Neural cell (in vitro differentiated cells): ENCODE measurements at regions not wholly inside any gene's neighbourhood (a gene's known extent, or its start where the extent isn't known, plus 50 kb on each side); places are given as distances from the start of the nearest gene placed in this dataset.

ENCODE experiments used
- H2AFZ ChIP-seq: fragments of 200-600, 300-800 bp; sonication (generic), shearing (Covaris generic); 2 replicates; pipeline ENCODE4 v1.6.0; 2014; ENCODE audit warnings: low read depth, mild to moderate bottlenecking, antibody characterized with exemption, low read length, moderate library complexity
- H3F3A ChIP-seq: fragments of 200-600 bp; shearing (Covaris generic); 2 replicates; pipeline ENCODE4 v1.6.1; 2016; ENCODE audit warnings: mild to moderate bottlenecking, moderate library complexity, mixed read lengths, antibody characterized with exemption, low read length; ENCODE audit not compliant: insufficient read depth, poor library complexity, severe bottlenecking
- H3K27ac ChIP-seq: fragments of 200-600, 300-800 bp; sonication (generic), shearing (Covaris generic); 2 replicates; pipeline ENCODE4 v1.5.1; 2014; ENCODE audit warnings: mild to moderate bottlenecking, low read length, moderate library complexity
- H3K27me3 ChIP-seq: fragments of 300-800, 200-600 bp; sonication (generic), shearing (Covaris generic); 2 replicates; pipeline ENCODE4 v1.6.0; 2014; ENCODE audit warnings: mild to moderate bottlenecking, low read depth, low read length, moderate library complexity; ENCODE audit not compliant: insufficient read depth
- H3K36me3 ChIP-seq: fragments of 300-800, 200-600 bp; sonication (generic), shearing (Covaris generic); 2 replicates; pipeline ENCODE4 v1.5.1; 2014; ENCODE audit warnings: mild to moderate bottlenecking, antibody characterized with exemption, low read length, moderate library complexity; ENCODE audit not compliant: insufficient read depth
- H3K4me2 ChIP-seq: fragments of 300-800, 200-600 bp; sonication (generic), shearing (Covaris generic); 2 replicates; pipeline ENCODE4 v1.6.0; 2014; ENCODE audit warnings: mild to moderate bottlenecking, low read length
- H3K4me3 ChIP-seq: fragments of 300-800, 200-600 bp; sonication (generic), shearing (Covaris generic); 2 replicates; pipeline ENCODE4 v1.5.1; 2014; ENCODE audit warnings: mild to moderate bottlenecking, low read length, moderate library complexity
- H3K79me2 ChIP-seq: fragments of 200-600 bp; shearing (Covaris generic); replicated peaks from 2 replicates; pipeline ENCODE4 v1.6.0; 2014; ENCODE audit warnings: mild to moderate bottlenecking, low read length, moderate library complexity; ENCODE audit not compliant: insufficient read depth
- H3K9ac ChIP-seq: fragments of 300-800, 200-600 bp; sonication (generic), shearing (Covaris generic); 2 replicates; pipeline ENCODE4 v1.6.1; 2016; ENCODE audit warnings: mild to moderate bottlenecking, low read length, mixed read lengths
- H3K9me2 ChIP-seq: fragments of 200-600 bp; shearing (Covaris generic); 2 replicates; pipeline ENCODE4 v1.6.1; 2016; ENCODE audit warnings: mild to moderate bottlenecking, low read length, mixed read lengths; ENCODE audit not compliant: insufficient read depth
- H3K9me3 ChIP-seq: fragments of 200-600, 300-800 bp; sonication (generic), shearing (Covaris generic); 2 replicates; pipeline ENCODE4 v1.6.1; 2016; ENCODE audit warnings: mild to moderate bottlenecking, mixed run types, low read length, moderate library complexity, mixed read lengths
- H4K20me1 ChIP-seq: fragments of 200-600 bp; shearing (Covaris generic); 2 replicates; pipeline ENCODE4 v1.6.1; 2016; ENCODE audit warnings: mild to moderate bottlenecking, mixed run types; ENCODE audit not compliant: insufficient read depth
- CTCF ChIP-seq: fragments of 450-650 bp; IDR thresholded peaks from 2 replicates; pipeline ENCODE4 v1.5.1; 2014; ENCODE audit warnings: antibody characterized with exemption, mild to moderate bottlenecking, moderate library complexity; ENCODE audit not compliant: poor library complexity, severe bottlenecking
- EP300 ChIP-seq: fragments of 450-650 bp; conservative IDR thresholded peaks from 2 replicates; pipeline ENCODE4 v1.6.1; 2014; ENCODE audit warnings: antibody characterized with exemption, mild to moderate bottlenecking, moderate library complexity; ENCODE audit not compliant: poor library complexity, severe bottlenecking
- EZH2 ChIP-seq: fragments of 200-600, 300-800 bp; shearing (Covaris generic), sonication (generic); IDR thresholded peaks from 2 replicates; pipeline ENCODE4 v1.6.1; 2014; ENCODE audit warnings: antibody characterized with exemption, low read length, borderline replicate concordance, mild to moderate bottlenecking; ENCODE audit not compliant: insufficient read depth, poor library complexity, severe bottlenecking
- MXI1 ChIP-seq: fragments of 450-650 bp; conservative IDR thresholded peaks from 2 replicates; pipeline ENCODE4 v1.6.1; 2014; ENCODE audit warnings: antibody characterized with exemption, mild to moderate bottlenecking; ENCODE audit not compliant: poor library complexity, severe bottlenecking
- POLR2AphosphoS5 ChIP-seq: IDR thresholded peaks from 2 replicates; pipeline ENCODE4 v1.6.1; 2012
- RAD21 ChIP-seq: fragments of 450-650 bp; conservative IDR thresholded peaks from 2 replicates; pipeline ENCODE4 v1.6.1; 2014; ENCODE audit warnings: antibody characterized with exemption, mild to moderate bottlenecking, moderate library complexity
- REST ChIP-seq: IDR thresholded peaks from 2 replicates; pipeline ENCODE4 v1.6.1; 2012; ENCODE audit warnings: borderline replicate concordance
- SMC3 ChIP-seq: fragments of 450-650 bp; conservative IDR thresholded peaks from 2 replicates; pipeline ENCODE4 v1.6.1; 2014; ENCODE audit warnings: antibody characterized with exemption, mild to moderate bottlenecking, moderate library complexity; ENCODE audit not compliant: poor library complexity
- TAF1 ChIP-seq: IDR thresholded peaks from 2 replicates; pipeline ENCODE4 v1.6.1; 2012; ENCODE audit warnings: low read depth

GRCh38 chr11:10993186-10993585 is 135.3 kb upstream of the ZBED5 start:
- Histone ChIP-seq H3K9me3 (no peaks in the 10 kb centered on the region), H4K20me1 (no peaks in the 10 kb centered on the region), H3K4me2 (no peak overlapping the region), H3K4me3 (no peak overlapping the region), H3F3A (no peaks in the 10 kb centered on the region), H3K9ac (no peak overlapping the region), H3K27me3 (no peaks in the 10 kb centered on the region), H3K9me2 (no peaks in the 10 kb centered on the region), H3K79me2 (no peaks in the 10 kb centered on the region), H3K27ac (no peak overlapping the region), H2AFZ (no peak overlapping the region), H3K36me3 (no peaks in the 10 kb centered on the region)
- TF ChIP-seq EZH2 (no peak), EP300 (no peak), REST (no peak), CTCF (no peak), RAD21 (no peak), MXI1 (no peak), SMC3 (no peak), POLR2AphosphoS5 (no peak), TAF1 (no peak)

GRCh38 chr11:10991393-10991792 is 133.5 kb upstream of the ZBED5 start:
- Histone ChIP-seq H3K27me3 (no peaks in the 10 kb centered on the region), H3F3A (no peaks in the 10 kb centered on the region), H3K36me3 (no peaks in the 10 kb centered on the region), H4K20me1 (no peaks in the 10 kb centered on the region), H3K4me2 (no peak overlapping the region), H3K9ac (no peak overlapping the region), H3K4me3 (no peak overlapping the region), H3K9me3 (no peaks in the 10 kb centered on the region), H3K27ac (no peak overlapping the region), H3K9me2 (no peaks in the 10 kb centered on the region), H3K79me2 (no peaks in the 10 kb centered on the region), H2AFZ (no peak overlapping the region)
- TF ChIP-seq REST (no peak), EZH2 (no peak), EP300 (no peak), SMC3 (no peak), TAF1 (no peak), CTCF (no peak), MXI1 (no peak), RAD21 (no peak), POLR2AphosphoS5 (no peak)
